Activated effector memory CD4-positive, alpha-beta T cell treated with anti-CD3 and anti-CD28 coated beads, Interleukin-2, amount 50 U/mL, for 16 hours (primary cell): ENCODE measurements at regions not wholly inside any gene's neighbourhood (a gene's known extent, or its start where the extent isn't known, plus 50 kb on each side); places are given as distances from the start of the nearest gene placed in this dataset.

Experiments
- DNase-seq: peaks from one replicate; pipeline ENCODE4 v3.0.0-alpha.2; 2020

GRCh38 chr2:11018651-11019185 lies 107.0 kb downstream of the KCNF1 start:
- DNase-seq, result no peak

- DNase-seq, result no peak
These were observed 107.9 kb downstream of the KCNF1 start for GRCh38 chr2:11019614-11020013.

- DNase-seq, result no peak
These were observed 110.3 kb downstream of the KCNF1 start for GRCh38 chr2:11022064-11022463.

- no peak for DNase-seq
These were observed 111.0 kb downstream of the KCNF1 start for GRCh38 chr2:11022591-11023273.

- DNase-seq, result no peak
These were observed 111.9 kb downstream of the KCNF1 start for GRCh38 chr2:11023326-11024258.

- DNase-seq, result no peak
These were observed 112.5 kb downstream of the KCNF1 start for GRCh38 chr2:11024259-11024645.

GRCh38 chr2:11024687-11025086 lies 113.0 kb downstream of the KCNF1 start:
- DNase-seq, result no peak

- no peak for DNase-seq
These were observed 114.7 kb downstream of the KCNF1 start for GRCh38 chr2:11026286-11026921.

- DNase-seq, result no peak
These were observed 115.5 kb downstream of the KCNF1 start for GRCh38 chr2:11027195-11027594.

GRCh38 chr2:11028407-11028916 lies 116.7 kb downstream of the KCNF1 start:
- no peak for DNase-seq

- no peak for DNase-seq
These were observed 117.4 kb downstream of the KCNF1 start for GRCh38 chr2:11029136-11029535.

- DNase-seq, result no peak
These were observed 118.3 kb downstream of the KCNF1 start for GRCh38 chr2:11030036-11030435.

- no peak for DNase-seq
These were observed 119.2 kb downstream of the KCNF1 start for GRCh38 chr2:11030909-11031308.

GRCh38 chr2:11031876-11032275 lies 120.1 kb downstream of the KCNF1 start:
- DNase-seq, result no peak

GRCh38 chr2:11032396-11032795 lies 120.7 kb downstream of the KCNF1 start:
- DNase-seq, result no peak

GRCh38 chr2:11033114-11033513 lies 121.4 kb downstream of the KCNF1 start:
- DNase-seq, result no peak

GRCh38 chr2:11038641-11039040 lies 116.6 kb upstream of the SLC66A3 start:
- DNase-seq, result no peak

- no peak for DNase-seq
These were observed 114.3 kb upstream of the SLC66A3 start for GRCh38 chr2:11040992-11041391.

- DNase-seq, result no peak
These were observed 112.4 kb upstream of the SLC66A3 start for GRCh38 chr2:11042841-11043240.

- DNase-seq, result no peak
These were observed 112.0 kb upstream of the SLC66A3 start for GRCh38 chr2:11043245-11043644.

- no peak for DNase-seq
These were observed 111.1 kb upstream of the SLC66A3 start for GRCh38 chr2:11044201-11044600.

- DNase-seq, result no peak
These were observed 110.0 kb upstream of the SLC66A3 start for GRCh38 chr2:11045294-11045693.

GRCh38 chr2:11048335-11049008 lies 106.8 kb upstream of the SLC66A3 start:
- no peak for DNase-seq
